B cell (primary cell): ENCODE measurements at regions not wholly inside any gene's neighbourhood (a gene's known extent, or its start where the extent isn't known, plus 50 kb on each side); places are given as distances from the start of the nearest gene placed in this dataset.

Experiments used
- ATAC-seq: fragments of 200-7000 bp; cut with Tn5 transposase; one replicate; pipeline ENCODE4 v1.10.0; 2021; ENCODE audit warnings: low read depth, mild to moderate bottlenecking, moderate number of reproducible peaks, moderate library complexity
- CTCF ChIA-PET: fragments of 350-600 bp; sonication (Branson Sonifier 250); formaldehyde crosslinking; loops from one replicate; lab custom pipeline; 2021; ENCODE audit warnings: antibody characterized with exemption, inconsistent platforms; lab: Charles Lee
- POLR2A ChIA-PET: fragments of 350-600 bp; sonication (Branson Sonifier 250); formaldehyde crosslinking; loops from one replicate; lab custom pipeline; 2021; ENCODE audit warnings: antibody characterized with exemption; lab: Charles Lee
- DNase-seq: peaks from one replicate; pipeline ENCODE4 v3.0.0; 2013
- H2AFZ ChIP-seq: 2 replicates; pipeline ENCODE4 v1.6.1; 2012; ENCODE audit warnings: mild to moderate bottlenecking, low read depth, low read length; ENCODE audit not compliant: insufficient read depth, poor library complexity, severe bottlenecking
- H3K27ac ChIP-seq, 2 donors: 1 replicate in 1 of 2; 2 replicates in 1 of 2; pipeline ENCODE4 v1.5.1; 2012 to 2013; ENCODE audit warnings: low read length in 2 of 2, mild to moderate bottlenecking in 2 of 2, moderate library complexity in 1 of 2
- H3K27me3 ChIP-seq, 4 experiments: fragments of 200-600 bp in 1 of 4; sonication (generic) in 1 of 4; replicated peaks in 1 of 4; 1 replicate in 2 of 4; 2 replicates in 2 of 4; pipeline versions ENCODE4 v1.6.1 to v1.7.0; 2013 to 2016; ENCODE audit warnings: low read length in 3 of 4, mild to moderate bottlenecking in 2 of 4, mixed read lengths in 1 of 4, moderate library complexity in 1 of 4; ENCODE audit not compliant: insufficient read depth in 4 of 4, control insufficient read depth in 3 of 4; ENCODE audit errors: control extremely low read depth in 1 of 4
- H3K36me3 ChIP-seq, 2 experiments: replicated peaks in 1 of 2; 1 replicate in 1 of 2; 2 replicates in 1 of 2; pipeline versions ENCODE4 v1.6.1 to v1.7.1; 2013; ENCODE audit warnings: low read length in 1 of 2; ENCODE audit not compliant: insufficient read depth in 2 of 2, control insufficient read depth in 1 of 2; ENCODE audit errors: control extremely low read depth in 1 of 2, extremely low read depth in 1 of 2
- H3K4me1 ChIP-seq, 2 donors: fragments of 200-600 bp in 1 of 2; sonication (generic) in 1 of 2; 1 replicate in 1 of 2; 2 replicates in 1 of 2; pipeline versions ENCODE4 v1.5.1 to v1.6.1; 2013 to 2017; ENCODE audit warnings: low read length in 2 of 2; ENCODE audit not compliant: control insufficient read depth in 2 of 2, insufficient read depth in 2 of 2
- H3K4me2 ChIP-seq: replicated peaks from 2 replicates; pipeline ENCODE3; 2012; ENCODE audit warnings: mild to moderate bottlenecking, low read depth, low read length; ENCODE audit not compliant: poor library complexity, severe bottlenecking
- H3K4me3 ChIP-seq, 5 experiments: fragments of 200-600 bp in 1 of 5; sonication (generic) in 1 of 5; 1 replicate in 3 of 5; 2 replicates in 2 of 5; pipeline versions ENCODE4 v1.5.1 to v1.7.0; 2011 to 2016; ENCODE audit warnings: low read length in 4 of 5, mild to moderate bottlenecking in 4 of 5, low read depth in 2 of 5, control low read depth in 1 of 5, moderate library complexity in 1 of 5; ENCODE audit not compliant: insufficient read depth in 1 of 5; ENCODE audit errors: control extremely low read depth in 1 of 5, extremely low read depth in 1 of 5
- H3K79me2 ChIP-seq: fragments of 200-600 bp; sonication (generic); one replicate; pipeline ENCODE4 v1.6.0; 2016; ENCODE audit warnings: low read length; ENCODE audit not compliant: control insufficient read depth, insufficient read depth
- H3K9ac ChIP-seq: fragments of 200-600 bp; sonication (generic); 2 replicates; pipeline ENCODE4 v1.6.1; 2017; ENCODE audit warnings: mild to moderate bottlenecking, low read length, moderate library complexity
- H3K9me3 ChIP-seq, 3 donors: one replicate each; pipeline versions ENCODE4 v1.6.1 to v1.7.1; 2013; ENCODE audit warnings: low read length in 2 of 3; ENCODE audit not compliant: control insufficient read depth in 2 of 3, insufficient read depth in 1 of 3; ENCODE audit errors: control extremely low read depth in 1 of 3
- H4K20me1 ChIP-seq: 2 replicates; pipeline ENCODE4 v1.6.0; 2012; ENCODE audit warnings: mild to moderate bottlenecking, low read length; ENCODE audit not compliant: insufficient read depth, control insufficient read depth, poor library complexity, severe bottlenecking
- H3K27ac Mint-ChIP-seq: one replicate; pipeline ENCODE4 v1.8.0; 2021; ENCODE audit warnings: mixed read lengths
- H3K27me3 Mint-ChIP-seq: one replicate; pipeline ENCODE4 v1.8.0; 2021; ENCODE audit warnings: mixed read lengths
- H3K4me1 Mint-ChIP-seq: one replicate; pipeline ENCODE4 v1.8.0; 2021; ENCODE audit warnings: mixed read lengths
- H3K4me3 Mint-ChIP-seq: one replicate; pipeline ENCODE4 v1.8.0; 2021; ENCODE audit warnings: mixed read lengths
- H3K9me3 Mint-ChIP-seq: one replicate; pipeline ENCODE4 v1.8.0; 2022; ENCODE audit warnings: mixed read lengths; ENCODE audit not compliant: insufficient read depth
- CTCF ChIP-seq: fragments of 200-600 bp; IDR thresholded peaks from one replicate; pipeline ENCODE4 v1.8.0; 2022; ENCODE audit warnings: antibody characterized with exemption, mild to moderate bottlenecking
- EZH2 ChIP-seq: IDR thresholded peaks from 2 replicates; pipeline ENCODE4 v1.6.1; 2012; ENCODE audit warnings: borderline replicate concordance, low read depth, mild to moderate bottlenecking, moderate library complexity, low read length; ENCODE audit not compliant: insufficient read depth, poor library complexity, severe bottlenecking
- WGBS: methylation state at CpG from one replicate; pipeline ENCODE4 v1.1.5; 2013; ENCODE audit warnings: missing lambda C conversion rate; ENCODE audit not compliant: insufficient coverage; 5-methylcytosine and 5-hydroxymethylcytosine counted together
- intact Hi-C: fragments of 100-400 bp; cut with micrococcal nuclease; formaldehyde crosslinking; loops from one replicate; pipeline ENCODE4 v1.10.0; 2022

GRCh38 chr17:77637818-77638575 lies 320.5 kb upstream of the TNRC6C start:
- no peaks in the 10 kb centered on the region for H3K9me3 ChIP-seq
- Mint-ChIP-seq H3K4me3 (no peak overlapping the region), H3K27ac (no peak overlapping the region), H3K9me3 (no peaks in the 10 kb centered on the region), H3K27me3 (peaks cover 37% of the 10 kb centered on the region), H3K4me1 (no peaks in the 10 kb centered on the region)
- H4K20me1 ChIP-seq: no peaks in the 10 kb centered on the region
- no peaks in the 10 kb centered on the region for H3K36me3 ChIP-seq
- intact Hi-C loops: no loop called here
- 90% methylated on average over 13 of the region's 16 CpGs for WGBS
- H2AFZ ChIP-seq: no peak overlapping the region
- H3K4me2 ChIP-seq: no peak overlapping the region
- peaks cover 0 to 13% (median 2%) of the 10 kb centered on the region in 4 experiments for H3K27me3 ChIP-seq
- POLR2A ChIA-PET: no interaction called here
- CTCF ChIA-PET: no interaction called here
- no peak overlapping the region for H3K27ac ChIP-seq
- no peaks in the 10 kb centered on the region for H3K79me2 ChIP-seq
- H3K9ac ChIP-seq: no peak overlapping the region
- no peak overlapping the region for H3K4me3 ChIP-seq
- DNase-seq: no peak
- ATAC-seq: no peak
- TF ChIP-seq CTCF (no peak), EZH2 (no peak)
- H3K4me1 ChIP-seq: no peaks in the 10 kb centered on the region

GRCh38 chr17:77640252-77640651 lies 318.3 kb upstream of the TNRC6C start:
- H4K20me1 ChIP-seq: no peaks in the 10 kb centered on the region
- H2AFZ ChIP-seq: no peak overlapping the region
- no peaks in the 10 kb centered on the region for H3K4me1 ChIP-seq
- intact Hi-C loops: no loop called here
- no peak overlapping the region for H3K4me2 ChIP-seq
- no peak overlapping the region for H3K4me3 ChIP-seq
- H3K79me2 ChIP-seq: no peaks in the 10 kb centered on the region
- no peak overlapping the region for H3K9ac ChIP-seq
- 93% methylated on average over 3 of the region's 3 CpGs for WGBS
- no peaks in the 10 kb centered on the region for H3K36me3 ChIP-seq
- H3K9me3 ChIP-seq: peaks cover 0 to 3% (median 0%) of the 10 kb centered on the region in 3 donors
- ATAC-seq (no peak), DNase-seq (no peak)
- Mint-ChIP-seq H3K4me3 (no peak overlapping the region), H3K27me3 (peaks cover 39% of the 10 kb centered on the region), H3K27ac (no peak overlapping the region), H3K9me3 (no peaks in the 10 kb centered on the region), H3K4me1 (no peaks in the 10 kb centered on the region)
- ChIA-PET CTCF (no interaction called here), POLR2A (no interaction called here)
- peaks cover 0 to 16% (median 5%) of the 10 kb centered on the region in 4 experiments for H3K27me3 ChIP-seq
- no peak overlapping the region for H3K27ac ChIP-seq
- TF ChIP-seq CTCF: no peak
- no peak for TF ChIP-seq EZH2
